ENCODE measurements at regions not wholly inside any gene's neighbourhood (a gene's known extent, or its start where the extent isn't known, plus 50 kb on each side); places are given as distances from the start of the nearest gene placed in this dataset.
"Not testable (repeated sequence)": the region's sequence is repeated elsewhere in the genome, so short reads cannot be mapped to it uniquely, and the experiment has no call there.

- H3K4me3 ChIP-seq (ENCODE audit: insufficient read depth, low read depth, low read length); H3K36me3 ChIP-seq (replicated peaks; ENCODE audit: control insufficient read depth, insufficient read depth, low read length); H3K27me3 ChIP-seq (ENCODE audit: control insufficient read depth, insufficient read depth, low read length); DNase-seq: not testable (repeated sequence)
Measured at GRCh38 chr7:79995741-79996140, 138.9 kb upstream of the GNAI1 start.

GRCh38 chr7:79988653-79989052, 146.0 kb upstream of the GNAI1 start:
- Histone ChIP-seq H3K4me3 (ENCODE audit: insufficient read depth, low read depth, low read length) (no peak overlapping the region), H3K27me3 (ENCODE audit: control insufficient read depth, insufficient read depth, low read length) (no peaks in the 10 kb centered on the region), H3K36me3 (replicated peaks; ENCODE audit: control insufficient read depth, insufficient read depth, low read length) (no peaks in the 10 kb centered on the region)
- no peak for DNase-seq

GRCh38 chr7:79984210-79984609, 150.4 kb upstream of the GNAI1 start:
- no peak for DNase-seq
- H3K36me3 ChIP-seq (replicated peaks; ENCODE audit: control insufficient read depth, insufficient read depth, low read length), result no peaks in the 10 kb centered on the region
- H3K27me3 ChIP-seq (ENCODE audit: control insufficient read depth, insufficient read depth, low read length), result no peaks in the 10 kb centered on the region
- no peak overlapping the region for H3K4me3 ChIP-seq (ENCODE audit: insufficient read depth, low read depth, low read length)

GRCh38 chr7:79982141-79982770, 152.4 kb upstream of the GNAI1 start:
- no peak for DNase-seq

GRCh38 chr7:79980376-79980775, 154.3 kb upstream of the GNAI1 start:
- no peaks in the 10 kb centered on the region for H3K36me3 ChIP-seq (replicated peaks; ENCODE audit: control insufficient read depth, insufficient read depth, low read length)
- H3K27me3 ChIP-seq (ENCODE audit: control insufficient read depth, insufficient read depth, low read length), result no peaks in the 10 kb centered on the region
- no peak overlapping the region for H3K4me3 ChIP-seq (ENCODE audit: insufficient read depth, low read depth, low read length)
- no peak for DNase-seq

More at GRCh38 chr7:79982141-79982770, 152.4 kb upstream of the GNAI1 start:
- no peaks in the 10 kb centered on the region for H3K36me3 ChIP-seq (replicated peaks; ENCODE audit: control insufficient read depth, insufficient read depth, low read length)
- H3K27me3 ChIP-seq (ENCODE audit: control insufficient read depth, insufficient read depth, low read length), result no peaks in the 10 kb centered on the region
- H3K4me3 ChIP-seq (ENCODE audit: insufficient read depth, low read depth, low read length), result no peak overlapping the region

GRCh38 chr7:79979437-79979836, 155.2 kb upstream of the GNAI1 start:
- no peak for DNase-seq
- no peaks in the 10 kb centered on the region for H3K36me3 ChIP-seq (replicated peaks; ENCODE audit: control insufficient read depth, insufficient read depth, low read length)
- H3K4me3 ChIP-seq (ENCODE audit: insufficient read depth, low read depth, low read length), result no peak overlapping the region
- H3K27me3 ChIP-seq (ENCODE audit: control insufficient read depth, insufficient read depth, low read length), result no peaks in the 10 kb centered on the region

- no peak overlapping the region for H3K4me3 ChIP-seq (ENCODE audit: insufficient read depth, low read depth, low read length)
- DNase-seq, result no peak
- H3K36me3 ChIP-seq (replicated peaks; ENCODE audit: control insufficient read depth, insufficient read depth, low read length), result no peaks in the 10 kb centered on the region
- H3K27me3 ChIP-seq (ENCODE audit: control insufficient read depth, insufficient read depth, low read length), result no peaks in the 10 kb centered on the region
Measured at GRCh38 chr7:79977481-79977880, 157.2 kb upstream of the GNAI1 start.

GRCh38 chr7:79976711-79977020, 158.0 kb upstream of the GNAI1 start:
- not testable (repeated sequence) for DNase-seq; H3K27me3 ChIP-seq (ENCODE audit: control insufficient read depth, insufficient read depth, low read length); H3K4me3 ChIP-seq (ENCODE audit: insufficient read depth, low read depth, low read length); H3K36me3 ChIP-seq (replicated peaks; ENCODE audit: control insufficient read depth, insufficient read depth, low read length)

GRCh38 chr7:79975986-79976710, 158.5 kb upstream of the GNAI1 start:
- H3K27me3 ChIP-seq (ENCODE audit: control insufficient read depth, insufficient read depth, low read length); H3K36me3 ChIP-seq (replicated peaks; ENCODE audit: control insufficient read depth, insufficient read depth, low read length); DNase-seq; H3K4me3 ChIP-seq (ENCODE audit: insufficient read depth, low read depth, low read length): not testable (repeated sequence)

- H3K4me3 ChIP-seq (ENCODE audit: insufficient read depth, low read depth, low read length), result no peak overlapping the region
- H3K27me3 ChIP-seq (ENCODE audit: control insufficient read depth, insufficient read depth, low read length), result no peaks in the 10 kb centered on the region
- no peak for DNase-seq
- no peaks in the 10 kb centered on the region for H3K36me3 ChIP-seq (replicated peaks; ENCODE audit: control insufficient read depth, insufficient read depth, low read length)
Measured at GRCh38 chr7:79973455-79973854, 161.2 kb upstream of the GNAI1 start.

GRCh38 chr7:79971058-79971457, 163.6 kb upstream of the GNAI1 start:
- Histone ChIP-seq H3K27me3 (ENCODE audit: control insufficient read depth, insufficient read depth, low read length) (no peaks in the 10 kb centered on the region), H3K36me3 (replicated peaks; ENCODE audit: control insufficient read depth, insufficient read depth, low read length) (no peaks in the 10 kb centered on the region), H3K4me3 (ENCODE audit: insufficient read depth, low read depth, low read length) (no peak overlapping the region)
- no peak for DNase-seq

GRCh38 chr7:79968894-79969293, 165.7 kb upstream of the GNAI1 start:
- no peak for DNase-seq
- no peak overlapping the region for H3K4me3 ChIP-seq (ENCODE audit: insufficient read depth, low read depth, low read length)
- no peaks in the 10 kb centered on the region for H3K27me3 ChIP-seq (ENCODE audit: control insufficient read depth, insufficient read depth, low read length)
- H3K36me3 ChIP-seq (replicated peaks; ENCODE audit: control insufficient read depth, insufficient read depth, low read length), result no peaks in the 10 kb centered on the region

GRCh38 chr7:79968077-79968648, 166.5 kb upstream of the GNAI1 start:
- no peak overlapping the region for H3K4me3 ChIP-seq (ENCODE audit: insufficient read depth, low read depth, low read length)
- no peaks in the 10 kb centered on the region for H3K36me3 ChIP-seq (replicated peaks; ENCODE audit: control insufficient read depth, insufficient read depth, low read length)
- H3K27me3 ChIP-seq (ENCODE audit: control insufficient read depth, insufficient read depth, low read length), result no peaks in the 10 kb centered on the region
- DNase-seq, result no peak

GRCh38 chr7:79965946-79966345, 168.7 kb upstream of the GNAI1 start:
- no peak for DNase-seq
- Histone ChIP-seq H3K36me3 (replicated peaks; ENCODE audit: control insufficient read depth, insufficient read depth, low read length) (no peaks in the 10 kb centered on the region), H3K27me3 (ENCODE audit: control insufficient read depth, insufficient read depth, low read length) (no peaks in the 10 kb centered on the region), H3K4me3 (ENCODE audit: insufficient read depth, low read depth, low read length) (no peak overlapping the region)

- H3K27me3 ChIP-seq (ENCODE audit: control insufficient read depth, insufficient read depth, low read length), result no peaks in the 10 kb centered on the region
- no peaks in the 10 kb centered on the region for H3K36me3 ChIP-seq (replicated peaks; ENCODE audit: control insufficient read depth, insufficient read depth, low read length)
Measured at GRCh38 chr7:79964463-79964862, 170.2 kb upstream of the GNAI1 start.

More at GRCh38 chr7:79964463-79964862, 170.2 kb upstream of the GNAI1 start:
- no peak for DNase-seq
- no peak overlapping the region for H3K4me3 ChIP-seq (ENCODE audit: insufficient read depth, low read depth, low read length)

All from H7 (cell line).